Upper lobe of left lung (tissue), 6 donors: ENCODE measurements at regions not wholly inside any gene's neighbourhood (a gene's known extent, or its start where the extent isn't known, plus 50 kb on each side); places are given as distances from the start of the nearest gene placed in this dataset.

Source experiments
- ATAC-seq, 2 donors: fragments of 200-7000 bp; cut with Tn5 transposase; one replicate each; pipeline ENCODE4 v1.9.1; 2022; ENCODE audit warnings: mild to moderate bottlenecking in 2 of 2, moderate library complexity in 2 of 2; ENCODE audit not compliant: low FRiP score in 2 of 2
- DNase-seq, 2 donors: peaks; one replicate each; pipeline ENCODE4 v3.0.0-alpha.2; 2019 to 2020
- H3K27ac ChIP-seq, 4 donors: fragments of 200-600 bp; sonication (generic); one replicate each; pipeline ENCODE4 v1.5.1; 2016 to 2019
- H3K27me3 ChIP-seq, 4 donors: fragments of 200-600 bp; sonication (generic); one replicate each; pipeline ENCODE4 v1.5.1; 2017 to 2019
- H3K36me3 ChIP-seq, 4 donors: fragments of 200-600 bp; sonication (generic); one replicate each; pipeline ENCODE4 v1.5.1; 2016 to 2019
- H3K4me1 ChIP-seq, 4 donors: fragments of 200-600 bp; sonication (generic); one replicate each; pipeline ENCODE4 v1.5.1; 2018 to 2019
- H3K4me3 ChIP-seq, 4 donors: fragments of 200-600 bp; sonication (generic); one replicate each; pipeline ENCODE4 v1.5.1; 2017 to 2019; ENCODE audit warnings: mild to moderate bottlenecking in 2 of 4, moderate library complexity in 1 of 4
- H3K9me3 ChIP-seq, 4 donors: fragments of 200-600 bp; sonication (generic); one replicate each; pipeline ENCODE4 v1.5.1; 2018 to 2019
- CTCF ChIP-seq, 6 experiments: fragments of 450-650 bp in 4 of 6; fragments of 200-600 bp in 2 of 6; sonication (generic) in 2 of 6; IDR thresholded peaks; one replicate each; pipeline ENCODE4 v1.5.1; 2016 to 2019; ENCODE audit warnings: antibody characterized with exemption in 6 of 6
- EP300 ChIP-seq, 4 donors: sonication (generic); formaldehyde crosslinking; IDR thresholded peaks; one replicate each; pipeline ENCODE4 v1.5.1; 2017; ENCODE audit warnings: antibody characterized with exemption in 4 of 4, control low read depth in 2 of 4
- POLR2A ChIP-seq, 4 donors: fragments of 450-650 bp; IDR thresholded peaks; one replicate each; pipeline ENCODE4 v1.5.1; 2016 to 2017; ENCODE audit warnings: antibody characterized with exemption in 4 of 4, mild to moderate bottlenecking in 2 of 4
- POLR2AphosphoS5 ChIP-seq, 2 donors: sonication (generic); formaldehyde crosslinking; IDR thresholded peaks; one replicate each; pipeline ENCODE4 v1.5.1; 2017; ENCODE audit warnings: antibody characterized with exemption in 2 of 2
- whole genome bisulfite sequencing, 2 donors: methylation state at CpG; one replicate each; pipeline ENCODE4 v1.1.5; 2017 to 2018; 5-methylcytosine and 5-hydroxymethylcytosine counted together
- donor health status: DM: no; HTN: no; CAD: no; lungs with moderate emphysema.
- donor health status: DM: no; HTN: yes; CAD: no; lungs with severe emphysema.

GRCh38 chr4:66829310-66829709 is 716.0 kb downstream of the CENPC start:
- TF ChIP-seq POLR2A (IDR thresholded peaks at IDR 0.05) (no peak), EP300 (IDR thresholded peaks at IDR 0.05) (no peak), POLR2AphosphoS5 (IDR thresholded peaks at IDR 0.05) (no peak), CTCF (IDR thresholded peaks at IDR 0.05) (no peak)
- Histone ChIP-seq H3K36me3 (no peaks in the 10 kb centered on the region), H3K27me3 (no peaks in the 10 kb centered on the region), H3K4me1 (no peaks in the 10 kb centered on the region), H3K9me3 (no peaks in the 10 kb centered on the region), H3K4me3 (no peak overlapping the region), H3K27ac (no peak overlapping the region)
- DNase-seq (no peak), ATAC-seq (no peak)

GRCh38 chr4:66820681-66821080 is 724.6 kb downstream of the CENPC start:
- TF ChIP-seq POLR2AphosphoS5 (IDR thresholded peaks at IDR 0.05) (no peak), CTCF (IDR thresholded peaks at IDR 0.05) (no peak), POLR2A (IDR thresholded peaks at IDR 0.05) (no peak), EP300 (IDR thresholded peaks at IDR 0.05) (no peak)
- no peak overlapping the region for H3K27ac ChIP-seq

GRCh38 chr4:66814277-66814676 is 731.0 kb downstream of the CENPC start:
- ATAC-seq (no peak), DNase-seq (no peak)
- Histone ChIP-seq H3K27ac (no peak overlapping the region), H3K9me3 (no peaks in the 10 kb centered on the region), H3K36me3 (no peaks in the 10 kb centered on the region), H3K4me3 (no peak overlapping the region), H3K27me3 (no peaks in the 10 kb centered on the region), H3K4me1 (no peaks in the 10 kb centered on the region)
- 65 to 69% methylated on average over 6 of the region's 6 CpGs for WGBS, 2 donors
- TF ChIP-seq CTCF (IDR thresholded peaks at IDR 0.05) (no peak), POLR2AphosphoS5 (IDR thresholded peaks at IDR 0.05) (no peak), POLR2A (IDR thresholded peaks at IDR 0.05) (no peak), EP300 (IDR thresholded peaks at IDR 0.05) (no peak)

More at GRCh38 chr4:66820681-66821080, 724.6 kb downstream of the CENPC start:
- DNase-seq (no peak), ATAC-seq (no peak)
- H3K4me1 ChIP-seq, result no peaks in the 10 kb centered on the region
- H3K36me3 ChIP-seq, result no peaks in the 10 kb centered on the region
- H3K9me3 ChIP-seq, result no peaks in the 10 kb centered on the region
- no peak overlapping the region for H3K4me3 ChIP-seq
- H3K27me3 ChIP-seq, result no peaks in the 10 kb centered on the region

- H3K4me1 ChIP-seq, result no peaks in the 10 kb centered on the region
- no peak overlapping the region for H3K4me3 ChIP-seq
- ATAC-seq, result no peak
- WGBS, 2 donors, result 45 to 52% methylated on average over 1 of the region's 1 CpG
- no peak for DNase-seq
- no peak overlapping the region for H3K27ac ChIP-seq
- no peak for TF ChIP-seq CTCF (IDR thresholded peaks at IDR 0.05)
- TF ChIP-seq POLR2AphosphoS5 (IDR thresholded peaks at IDR 0.05), result no peak
- TF ChIP-seq EP300 (IDR thresholded peaks at IDR 0.05), result no peak
- no peak for TF ChIP-seq POLR2A (IDR thresholded peaks at IDR 0.05)
- no peaks in the 10 kb centered on the region for H3K9me3 ChIP-seq
- no peaks in the 10 kb centered on the region for H3K36me3 ChIP-seq
- no peaks in the 10 kb centered on the region for H3K27me3 ChIP-seq
Observed at GRCh38 chr4:66805582-66805981, 739.7 kb downstream of the CENPC start.

- TF ChIP-seq POLR2A (IDR thresholded peaks at IDR 0.05), result no peak
- TF ChIP-seq POLR2AphosphoS5 (IDR thresholded peaks at IDR 0.05), result no peak
- TF ChIP-seq CTCF (IDR thresholded peaks at IDR 0.05), result no peak
- TF ChIP-seq EP300 (IDR thresholded peaks at IDR 0.05), result no peak
- H3K36me3 ChIP-seq, result no peaks in the 10 kb centered on the region
- ATAC-seq, result no peak
Observed at GRCh38 chr4:66804979-66805378, 740.3 kb downstream of the CENPC start.

More at GRCh38 chr4:66804979-66805378, 740.3 kb downstream of the CENPC start:
- Histone ChIP-seq H3K4me3 (no peak overlapping the region), H3K27ac (no peak overlapping the region), H3K9me3 (no peaks in the 10 kb centered on the region), H3K4me1 (no peaks in the 10 kb centered on the region), H3K27me3 (no peaks in the 10 kb centered on the region)
- 62 to 69% methylated on average over 3 of the region's 3 CpGs for WGBS, 2 donors
- DNase-seq, result no peak
